K562 (cell line): ENCODE measurements at regions not wholly inside any gene's neighbourhood (a gene's known extent, or its start where the extent isn't known, plus 50 kb on each side); places are given as distances from the start of the nearest gene placed in this dataset.

Source experiments
- BHLHE40 ChIP-seq: IDR thresholded peaks from 2 replicates; pipeline ENCODE4 v1.6.1; 2011; ENCODE audit warnings: low read length, improper control_type of control experiment
- BRF1 ChIP-seq: IDR thresholded peaks from 3 replicates; pipeline ENCODE4 v1.6.1; 2011; ENCODE audit warnings: borderline replicate concordance, mild to moderate bottlenecking; ENCODE audit not compliant: insufficient read length; ENCODE audit errors: extremely low read depth
- CTBP1 ChIP-seq: fragments of 450-650 bp; IDR thresholded peaks from 2 replicates; pipeline ENCODE4 v1.6.1; 2016; ENCODE audit warnings: borderline replicate concordance
- EGR1 ChIP-seq: fragments of 450-650 bp; conservative IDR thresholded peaks from 2 replicates; pipeline ENCODE4 v1.6.1; 2017; ENCODE audit warnings: mild to moderate bottlenecking
- JUND ChIP-seq, 2 experiments: IDR thresholded peaks; 2 replicates in 1 of 2; 3 replicates in 1 of 2; pipeline ENCODE4 v1.6.1; 2011; ENCODE audit warnings: borderline replicate concordance in 2 of 2, low read depth in 2 of 2, low read length in 2 of 2, improper control_type of control experiment in 1 of 2, missing biosample characterization in 1 of 2, missing genetic modification characterization in 1 of 2, missing genetic modification reagents in 1 of 2
- PURB ChIP-seq: sonication (generic); formaldehyde crosslinking; IDR thresholded peaks from 2 replicates; pipeline ENCODE4 v1.9.0; 2021; ENCODE audit warnings: low read depth, mild to moderate bottlenecking, missing genetic modification reagents
- SIRT6 ChIP-seq: IDR thresholded peaks from one replicate; pipeline ENCODE4 v1.6.1; 2012; ENCODE audit warnings: low read depth, mild to moderate bottlenecking, control low read depth, inconsistent platforms, low read length, moderate library complexity
- SP1 ChIP-seq: sonication (generic); formaldehyde crosslinking; IDR thresholded peaks from 2 replicates; pipeline ENCODE4 v1.8.1; 2022; ENCODE audit warnings: mild to moderate bottlenecking, missing genetic modification reagents
- TARDBP ChIP-seq: fragments of 450-650 bp; IDR thresholded peaks from 2 replicates; pipeline ENCODE4 v1.6.1; 2016
- YBX1 ChIP-seq: fragments of 450-650 bp; IDR thresholded peaks from 2 replicates; pipeline ENCODE4 v1.7.1; 2016; ENCODE audit warnings: mild to moderate bottlenecking
- ZNF133 ChIP-seq: fragments of 250-450 bp; sonication (Bioruptor Pico); IDR thresholded peaks from 2 replicates; pipeline ENCODE4 v1.4.0; 2020; ENCODE audit warnings: mild to moderate bottlenecking
- ZNF175 ChIP-seq: fragments of 200-800 bp; sonication (Bioruptor generic); IDR thresholded peaks from 2 replicates; pipeline ENCODE4 v1.6.1; 2016; ENCODE audit warnings: low read depth, mild to moderate bottlenecking, missing genetic modification characterization, missing compliant biosample characterization
- ZNF347 ChIP-seq: fragments of 450-650 bp; formaldehyde crosslinking; IDR thresholded peaks from 2 replicates; pipeline ENCODE4 v1.4.0; 2020; ENCODE audit warnings: low read depth, mild to moderate bottlenecking, moderate library complexity
- TF ChIP-seq, protein P1 (sequence below): fragments of 250-450 bp; sonication (Bioruptor Pico); IDR thresholded peaks from 2 replicates; pipeline ENCODE4 v1.5.0; 2021
- TF ChIP-seq, protein P2 (sequence below): IDR thresholded peaks from 2 replicates; pipeline ENCODE4 v1.6.1; 2014; ENCODE audit warnings: antibody characterized with exemption
- TF ChIP-seq, protein P3 (sequence below): fragments of 250-450 bp; sonication (Bioruptor Pico); IDR thresholded peaks from 2 replicates; pipeline ENCODE4 v1.4.0; 2020; ENCODE audit warnings: mild to moderate bottlenecking
- TF ChIP-seq, protein P4 (sequence below): fragments of 200-800 bp; sonication (Bioruptor generic); IDR thresholded peaks from 2 replicates; pipeline ENCODE4 v1.6.1; 2016; ENCODE audit warnings: missing genetic modification characterization, missing compliant biosample characterization

DNA sequence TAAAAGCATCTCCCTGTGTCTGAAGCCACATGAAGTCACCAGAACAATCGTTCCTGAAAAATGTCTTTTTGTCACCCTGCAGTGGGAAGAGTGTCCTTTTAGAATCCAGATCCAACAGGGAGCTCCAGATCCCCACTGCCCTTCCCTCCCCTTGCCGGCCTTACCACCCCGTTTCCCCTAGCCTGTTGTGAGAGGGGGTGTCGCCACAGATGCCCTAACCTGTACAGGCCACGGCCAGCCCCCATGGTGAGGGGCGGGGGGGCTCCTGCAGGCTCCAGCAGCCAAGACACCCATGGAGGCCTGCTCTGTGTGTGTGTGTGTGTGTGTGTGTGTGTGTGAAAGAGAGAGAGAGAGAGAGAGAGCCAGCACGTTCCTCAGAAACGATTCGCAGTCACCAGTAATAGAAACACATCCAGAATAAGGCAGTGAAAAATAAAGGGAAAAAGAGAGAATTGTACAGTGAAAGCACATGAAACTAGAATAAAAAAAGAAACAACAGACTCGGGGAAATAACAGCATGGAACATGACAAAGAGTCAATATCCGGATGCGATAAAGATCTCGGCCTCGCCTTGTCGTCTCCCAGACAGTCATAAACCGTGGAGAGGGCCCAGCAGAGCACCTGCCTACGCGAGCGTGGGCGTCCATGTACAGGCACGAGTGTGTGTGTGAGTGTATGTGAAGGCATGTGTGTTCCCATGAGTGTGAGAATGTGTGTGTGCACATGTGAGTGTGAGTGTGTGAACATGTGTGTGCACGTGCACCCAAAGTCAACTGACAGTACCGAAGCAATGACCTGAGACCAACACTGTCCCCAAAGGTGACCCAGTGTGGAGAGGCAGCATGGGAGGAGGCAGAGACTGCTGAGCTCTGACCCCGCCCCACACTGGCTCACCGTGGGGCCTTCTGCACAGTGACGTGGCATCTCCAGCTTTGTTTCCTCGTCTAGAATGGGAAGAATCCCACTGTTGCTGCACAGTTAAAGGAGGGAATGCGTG, 303.8 kb downstream of the NPHP4 start (continued):
- no peak for TF ChIP-seq ZNF133 (CRISPR knock-in tag)
- TF ChIP-seq CTBP1, result 0 out of 2 replicates have a peak, but pooled peaks have one; percentile 20
- TF ChIP-seq EGR1, result peak; percentile 84
- TF ChIP-seq SIRT6, result no peak
- no peak for TF ChIP-seq BRF1
- peak; percentile 13; the same call in 1 of the 2 replicates for TF ChIP-seq ZNF175 (CRISPR knock-in tag)
- TF ChIP-seq PURB, result no peak
- TF ChIP-seq BHLHE40, result peak; percentile 54
- TF ChIP-seq, protein P1, sequence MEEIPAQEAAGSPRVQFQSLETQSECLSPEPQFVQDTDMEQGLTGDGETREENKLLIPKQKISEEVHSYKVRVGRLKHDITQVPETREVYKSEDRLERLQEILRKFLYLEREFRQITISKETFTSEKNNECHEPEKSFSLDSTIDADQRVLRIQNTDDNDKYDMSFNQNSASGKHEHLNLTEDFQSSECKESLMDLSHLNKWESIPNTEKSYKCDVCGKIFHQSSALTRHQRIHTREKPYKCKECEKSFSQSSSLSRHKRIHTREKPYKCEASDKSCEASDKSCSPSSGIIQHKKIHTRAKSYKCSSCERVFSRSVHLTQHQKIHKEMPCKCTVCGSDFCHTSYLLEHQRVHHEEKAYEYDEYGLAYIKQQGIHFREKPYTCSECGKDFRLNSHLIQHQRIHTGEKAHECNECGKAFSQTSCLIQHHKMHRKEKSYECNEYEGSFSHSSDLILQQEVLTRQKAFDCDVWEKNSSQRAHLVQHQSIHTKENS (CRISPR knock-in tag), result no peak
- TF ChIP-seq, protein P2, sequence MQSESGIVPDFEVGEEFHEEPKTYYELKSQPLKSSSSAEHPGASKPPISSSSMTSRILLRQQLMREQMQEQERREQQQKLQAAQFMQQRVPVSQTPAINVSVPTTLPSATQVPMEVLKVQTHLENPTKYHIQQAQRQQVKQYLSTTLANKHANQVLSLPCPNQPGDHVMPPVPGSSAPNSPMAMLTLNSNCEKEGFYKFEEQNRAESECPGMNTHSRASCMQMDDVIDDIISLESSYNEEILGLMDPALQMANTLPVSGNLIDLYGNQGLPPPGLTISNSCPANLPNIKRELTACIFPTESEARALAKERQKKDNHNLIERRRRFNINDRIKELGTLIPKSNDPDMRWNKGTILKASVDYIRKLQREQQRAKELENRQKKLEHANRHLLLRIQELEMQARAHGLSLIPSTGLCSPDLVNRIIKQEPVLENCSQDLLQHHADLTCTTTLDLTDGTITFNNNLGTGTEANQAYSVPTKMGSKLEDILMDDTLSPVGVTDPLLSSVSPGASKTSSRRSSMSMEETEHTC, result no peak
- TF ChIP-seq SP1, result no peak
- TF ChIP-seq YBX1, result no peak
- TF ChIP-seq TARDBP, result no peak
- TF ChIP-seq, protein P3, sequence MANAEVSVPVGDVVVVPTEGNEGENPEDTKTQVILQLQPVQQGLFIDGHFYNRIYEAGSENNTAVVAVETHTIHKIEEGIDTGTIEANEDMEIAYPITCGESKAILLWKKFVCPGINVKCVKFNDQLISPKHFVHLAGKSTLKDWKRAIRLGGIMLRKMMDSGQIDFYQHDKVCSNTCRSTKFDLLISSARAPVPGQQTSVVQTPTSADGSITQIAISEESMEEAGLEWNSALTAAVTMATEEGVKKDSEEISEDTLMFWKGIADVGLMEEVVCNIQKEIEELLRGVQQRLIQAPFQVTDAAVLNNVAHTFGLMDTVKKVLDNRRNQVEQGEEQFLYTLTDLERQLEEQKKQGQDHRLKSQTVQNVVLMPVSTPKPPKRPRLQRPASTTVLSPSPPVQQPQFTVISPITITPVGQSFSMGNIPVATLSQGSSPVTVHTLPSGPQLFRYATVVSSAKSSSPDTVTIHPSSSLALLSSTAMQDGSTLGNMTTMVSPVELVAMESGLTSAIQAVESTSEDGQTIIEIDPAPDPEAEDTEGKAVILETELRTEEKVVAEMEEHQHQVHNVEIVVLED (CRISPR knock-in tag), result no peak
- TF ChIP-seq ZNF347 (CRISPR knock-in tag), result no peak
- TF ChIP-seq, protein P4, sequence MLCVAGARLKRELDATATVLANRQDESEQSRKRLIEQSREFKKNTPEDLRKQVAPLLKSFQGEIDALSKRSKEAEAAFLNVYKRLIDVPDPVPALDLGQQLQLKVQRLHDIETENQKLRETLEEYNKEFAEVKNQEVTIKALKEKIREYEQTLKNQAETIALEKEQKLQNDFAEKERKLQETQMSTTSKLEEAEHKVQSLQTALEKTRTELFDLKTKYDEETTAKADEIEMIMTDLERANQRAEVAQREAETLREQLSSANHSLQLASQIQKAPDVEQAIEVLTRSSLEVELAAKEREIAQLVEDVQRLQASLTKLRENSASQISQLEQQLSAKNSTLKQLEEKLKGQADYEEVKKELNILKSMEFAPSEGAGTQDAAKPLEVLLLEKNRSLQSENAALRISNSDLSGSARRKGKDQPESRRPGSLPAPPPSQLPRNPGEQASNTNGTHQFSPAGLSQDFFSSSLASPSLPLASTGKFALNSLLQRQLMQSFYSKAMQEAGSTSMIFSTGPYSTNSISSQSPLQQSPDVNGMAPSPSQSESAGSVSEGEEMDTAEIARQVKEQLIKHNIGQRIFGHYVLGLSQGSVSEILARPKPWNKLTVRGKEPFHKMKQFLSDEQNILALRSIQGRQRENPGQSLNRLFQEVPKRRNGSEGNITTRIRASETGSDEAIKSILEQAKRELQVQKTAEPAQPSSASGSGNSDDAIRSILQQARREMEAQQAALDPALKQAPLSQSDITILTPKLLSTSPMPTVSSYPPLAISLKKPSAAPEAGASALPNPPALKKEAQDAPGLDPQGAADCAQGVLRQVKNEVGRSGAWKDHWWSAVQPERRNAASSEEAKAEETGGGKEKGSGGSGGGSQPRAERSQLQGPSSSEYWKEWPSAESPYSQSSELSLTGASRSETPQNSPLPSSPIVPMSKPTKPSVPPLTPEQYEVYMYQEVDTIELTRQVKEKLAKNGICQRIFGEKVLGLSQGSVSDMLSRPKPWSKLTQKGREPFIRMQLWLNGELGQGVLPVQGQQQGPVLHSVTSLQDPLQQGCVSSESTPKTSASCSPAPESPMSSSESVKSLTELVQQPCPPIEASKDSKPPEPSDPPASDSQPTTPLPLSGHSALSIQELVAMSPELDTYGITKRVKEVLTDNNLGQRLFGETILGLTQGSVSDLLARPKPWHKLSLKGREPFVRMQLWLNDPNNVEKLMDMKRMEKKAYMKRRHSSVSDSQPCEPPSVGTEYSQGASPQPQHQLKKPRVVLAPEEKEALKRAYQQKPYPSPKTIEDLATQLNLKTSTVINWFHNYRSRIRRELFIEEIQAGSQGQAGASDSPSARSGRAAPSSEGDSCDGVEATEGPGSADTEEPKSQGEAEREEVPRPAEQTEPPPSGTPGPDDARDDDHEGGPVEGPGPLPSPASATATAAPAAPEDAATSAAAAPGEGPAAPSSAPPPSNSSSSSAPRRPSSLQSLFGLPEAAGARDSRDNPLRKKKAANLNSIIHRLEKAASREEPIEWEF (CRISPR knock-in tag), result no peak
- no peak for TF ChIP-seq JUND (IDR thresholded peaks at IDR 0.05; ENCODE audit: borderline replicate concordance, low read depth, low read length)
- peak; percentile 27; the same call in 1 of the 3 replicates for TF ChIP-seq JUND (tag; IDR thresholded peaks at IDR 0.05; ENCODE audit: borderline replicate concordance, low read depth, low read length)
